Gastroesophageal sphincter (tissue), 3 donors: ENCODE measurements at regions not wholly inside any gene's neighbourhood (a gene's known extent, or its start where the extent isn't known, plus 50 kb on each side); places are given as distances from the start of the nearest gene placed in this dataset.

ENCODE experiments used
- EP300 ChIP-seq: sonication (generic); formaldehyde crosslinking; IDR thresholded peaks from one replicate; pipeline ENCODE4 v1.6.1; 2017; ENCODE audit warnings: antibody characterized with exemption, mild to moderate bottlenecking
- POLR2A ChIP-seq, 2 donors: fragments of 450-650 bp; IDR thresholded peaks; one replicate each; pipeline ENCODE4 v1.6.1; 2017; ENCODE audit warnings: antibody characterized with exemption in 2 of 2, mild to moderate bottlenecking in 2 of 2, moderate library complexity in 1 of 2
- POLR2AphosphoS5 ChIP-seq: sonication (generic); formaldehyde crosslinking; IDR thresholded peaks from one replicate; pipeline ENCODE4 v1.6.1; 2017; ENCODE audit warnings: antibody characterized with exemption
- TF ChIP-seq, protein P1 (sequence below), 4 experiments: fragments of 200-600 bp in 2 of 4; fragments of 450-650 bp in 2 of 4; sonication (generic) in 1 of 4; IDR thresholded peaks; one replicate each; pipeline ENCODE4 v1.5.1; 2017 to 2019; ENCODE audit warnings: antibody characterized with exemption in 4 of 4, mild to moderate bottlenecking in 2 of 4, moderate library complexity in 2 of 4

DNA sequence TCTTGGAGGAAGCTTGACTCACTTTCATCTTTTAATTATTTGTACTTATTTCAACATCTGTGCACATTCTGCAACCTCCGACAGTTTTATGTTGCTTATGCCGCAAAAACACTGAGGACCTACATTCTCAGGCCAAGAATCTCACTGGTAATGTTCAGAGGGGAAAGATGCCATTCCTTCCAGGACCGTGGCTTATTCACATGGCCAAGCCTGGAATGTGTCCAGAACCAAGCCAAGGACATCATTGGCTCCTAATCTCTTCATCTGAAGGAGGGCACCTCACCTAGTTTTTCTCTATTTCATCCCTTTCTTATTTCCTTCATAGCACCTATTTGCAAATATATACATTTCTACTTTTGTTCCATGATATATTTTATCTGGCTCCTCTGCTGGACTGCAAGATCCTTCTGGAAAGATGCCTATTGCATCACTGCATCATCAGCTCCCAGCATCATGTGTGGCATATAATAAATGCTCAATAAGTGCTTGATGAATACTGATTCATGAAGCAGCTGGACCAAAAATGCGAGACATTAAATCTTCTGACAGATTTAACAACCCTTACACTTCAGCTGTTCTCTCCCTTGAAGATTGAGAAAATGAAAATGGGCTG is 377.1 kb downstream of the TNS1 start:
- TF ChIP-seq, protein P1, sequence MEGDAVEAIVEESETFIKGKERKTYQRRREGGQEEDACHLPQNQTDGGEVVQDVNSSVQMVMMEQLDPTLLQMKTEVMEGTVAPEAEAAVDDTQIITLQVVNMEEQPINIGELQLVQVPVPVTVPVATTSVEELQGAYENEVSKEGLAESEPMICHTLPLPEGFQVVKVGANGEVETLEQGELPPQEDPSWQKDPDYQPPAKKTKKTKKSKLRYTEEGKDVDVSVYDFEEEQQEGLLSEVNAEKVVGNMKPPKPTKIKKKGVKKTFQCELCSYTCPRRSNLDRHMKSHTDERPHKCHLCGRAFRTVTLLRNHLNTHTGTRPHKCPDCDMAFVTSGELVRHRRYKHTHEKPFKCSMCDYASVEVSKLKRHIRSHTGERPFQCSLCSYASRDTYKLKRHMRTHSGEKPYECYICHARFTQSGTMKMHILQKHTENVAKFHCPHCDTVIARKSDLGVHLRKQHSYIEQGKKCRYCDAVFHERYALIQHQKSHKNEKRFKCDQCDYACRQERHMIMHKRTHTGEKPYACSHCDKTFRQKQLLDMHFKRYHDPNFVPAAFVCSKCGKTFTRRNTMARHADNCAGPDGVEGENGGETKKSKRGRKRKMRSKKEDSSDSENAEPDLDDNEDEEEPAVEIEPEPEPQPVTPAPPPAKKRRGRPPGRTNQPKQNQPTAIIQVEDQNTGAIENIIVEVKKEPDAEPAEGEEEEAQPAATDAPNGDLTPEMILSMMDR (IDR thresholded peaks at IDR 0.05): no peak
- TF ChIP-seq EP300 (no peak), POLR2A (IDR thresholded peaks at IDR 0.05) (no peak), POLR2AphosphoS5 (peak; percentile 67)
